GM12874 (cell line): ENCODE measurements at regions not wholly inside any gene's neighbourhood (a gene's known extent, or its start where the extent isn't known, plus 50 kb on each side); places are given as distances from the start of the nearest gene placed in this dataset.

Experiments
- CTCF ChIP-seq: IDR thresholded peaks from 2 replicates; pipeline ENCODE4 v1.5.1; 2011; ENCODE audit warnings: low read depth, mild to moderate bottlenecking, control low read depth, low read length, moderate library complexity; ENCODE audit not compliant: insufficient read depth

DNA sequence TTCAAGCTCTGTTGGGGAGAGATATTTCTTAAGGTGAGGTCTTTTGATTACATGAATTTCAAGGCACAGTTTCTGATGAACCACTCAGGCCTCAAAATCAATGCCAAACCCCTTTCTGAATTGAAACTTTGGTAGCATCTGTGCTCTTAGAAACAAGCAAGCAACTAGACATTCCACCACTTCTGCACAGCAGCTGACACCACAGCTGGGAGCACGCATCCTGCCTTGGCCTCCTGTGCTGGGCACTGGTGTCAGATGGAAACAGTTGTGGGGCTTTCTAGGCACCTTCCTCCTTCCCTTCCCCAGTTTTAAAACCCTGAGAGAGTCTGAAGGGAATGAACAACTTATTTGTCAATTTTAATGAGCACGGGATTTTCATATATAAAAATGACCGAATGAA lies 360.2 kb downstream of the ADGRL2 start:
- TF ChIP-seq CTCF, result no peak

DNA sequence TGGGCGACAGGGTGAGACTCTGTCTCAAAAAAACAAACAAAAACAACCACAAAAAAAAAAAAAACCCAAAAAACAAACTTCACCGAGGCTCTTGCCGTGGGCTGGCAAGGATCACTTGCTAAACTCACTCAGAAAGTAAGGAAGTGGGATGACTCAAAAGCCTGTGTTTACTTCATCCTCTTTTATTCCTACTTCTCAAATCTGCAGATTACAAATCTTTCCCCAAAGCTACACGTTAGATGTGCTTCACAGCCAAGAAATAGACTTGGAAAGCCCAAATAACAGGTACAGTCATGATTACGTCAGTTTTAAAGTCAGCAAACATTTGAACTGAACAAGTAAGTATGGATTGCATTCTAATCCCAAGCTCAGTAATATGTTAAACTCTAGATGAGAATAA lies 359.3 kb downstream of the ADGRL2 start:
- TF ChIP-seq CTCF, result no peak

DNA sequence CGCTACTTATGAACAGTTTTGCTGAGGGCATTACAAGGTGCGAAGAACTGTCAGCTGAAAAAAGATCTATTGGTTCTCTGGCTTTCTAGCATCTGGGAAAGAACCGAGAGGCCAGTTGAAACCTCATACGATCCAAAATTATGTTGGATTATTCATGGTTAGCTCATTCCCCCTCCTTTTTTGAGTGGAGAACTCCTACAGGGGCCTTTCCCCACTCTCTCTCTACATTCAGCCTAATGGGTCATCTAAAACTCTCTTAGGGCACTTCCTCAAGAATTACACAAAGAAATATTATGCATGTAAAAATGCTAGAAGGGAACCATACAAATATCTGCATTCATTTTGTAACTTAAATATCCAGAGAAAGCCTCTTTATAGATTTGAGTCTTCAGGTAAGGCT lies 358.2 kb downstream of the ADGRL2 start:
- no peak for TF ChIP-seq CTCF

GRCh38 chr1:82154219-82154970 lies 353.7 kb downstream of the ADGRL2 start:
- TF ChIP-seq CTCF, result no peak

GRCh38 chr1:82153752-82154151 lies 353.0 kb downstream of the ADGRL2 start:
- TF ChIP-seq CTCF, result no peak

DNA sequence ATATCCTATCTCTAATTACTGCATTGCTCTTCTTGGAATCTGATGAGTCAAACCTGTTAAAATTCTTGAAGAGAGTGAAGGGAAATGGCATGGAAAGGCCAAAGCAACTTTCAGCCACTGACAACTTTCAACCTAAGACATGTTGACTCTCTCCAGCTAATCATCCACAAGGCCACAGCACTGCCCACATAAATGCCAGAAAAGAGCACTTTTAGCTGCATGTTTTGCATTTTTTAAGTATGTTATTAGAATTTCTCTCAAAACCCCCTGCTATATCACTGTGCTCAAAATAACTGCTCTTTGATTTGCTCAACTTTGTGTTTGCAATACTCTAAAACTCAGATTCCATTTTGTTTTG lies 352.5 kb downstream of the ADGRL2 start:
- TF ChIP-seq CTCF, result no peak

DNA sequence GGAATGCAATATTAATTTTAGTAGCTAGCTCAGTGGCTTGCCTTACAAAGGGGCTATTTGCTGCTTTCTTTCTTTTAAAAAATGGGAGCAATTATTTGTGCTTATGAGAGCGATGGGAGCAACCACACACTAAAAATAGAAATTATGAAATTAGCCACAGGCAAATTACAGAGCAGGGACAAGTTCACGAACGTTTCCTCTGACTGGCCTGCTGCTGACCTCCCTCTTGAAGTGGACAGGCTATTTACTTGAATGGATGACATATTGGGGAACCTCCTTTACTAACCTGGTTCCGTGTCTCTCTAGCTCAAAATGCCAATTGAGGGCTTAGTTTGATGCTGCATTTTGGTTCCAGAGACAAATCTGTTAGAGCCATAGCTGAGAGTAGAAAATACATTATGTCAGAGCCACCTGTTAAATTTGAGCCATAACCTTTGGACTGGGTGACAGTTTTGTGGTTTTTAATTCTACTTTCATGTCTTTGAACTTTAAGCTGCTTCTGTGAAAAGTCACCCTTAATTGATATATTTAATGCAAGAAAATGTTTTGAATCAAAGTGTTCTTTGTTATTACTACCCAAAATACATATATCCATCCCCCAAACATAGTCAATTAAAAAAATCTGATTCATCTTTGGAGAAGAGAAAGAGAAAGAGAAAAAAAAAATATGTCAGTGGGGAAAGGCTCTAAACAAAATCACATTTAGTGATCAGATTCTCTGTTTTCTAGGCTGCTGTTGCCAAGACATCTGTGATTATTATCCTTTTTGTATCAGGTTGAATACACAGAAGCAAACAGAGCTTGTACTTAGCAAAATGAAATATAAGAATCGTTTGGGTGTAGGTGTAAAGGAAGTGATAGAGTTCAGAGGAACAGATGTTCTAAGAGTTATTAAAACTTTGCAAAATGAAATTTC lies 351.9 kb downstream of the ADGRL2 start:
- TF ChIP-seq CTCF, result no peak
